ENCODE measurements at regions not wholly inside any gene's neighbourhood (a gene's known extent, or its start where the extent isn't known, plus 50 kb on each side); places are given as distances from the start of the nearest gene placed in this dataset.

DNA sequence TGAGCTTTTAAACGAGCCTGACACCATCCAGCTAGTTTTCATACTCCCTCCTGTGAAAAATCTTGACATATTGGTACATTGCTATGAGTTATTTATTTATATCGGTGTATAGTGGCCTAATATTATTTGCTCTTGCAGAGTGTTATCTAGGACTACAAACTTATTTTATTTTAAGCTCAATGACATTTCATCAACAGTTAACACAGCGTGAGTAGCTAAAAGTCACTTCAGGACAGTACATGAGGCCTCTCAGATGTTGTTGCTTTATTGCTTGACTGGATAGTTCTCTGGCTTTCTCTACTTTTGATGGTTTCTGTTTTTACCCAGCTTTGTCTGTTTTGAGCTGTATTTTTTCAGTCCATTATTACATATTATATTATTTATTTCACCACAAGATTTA, 172.9 kb upstream of the KLF7 start:
- no peak for TF ChIP-seq MXI1 (IDR thresholded peaks at IDR 0.05; ENCODE audit: low read depth, low read length)
- TF ChIP-seq SP1 (IDR thresholded peaks at IDR 0.05; ENCODE audit: low read depth, low read length) = no peak
- no peak for TF ChIP-seq E2F4 (IDR thresholded peaks at IDR 0.05; ENCODE audit: low read depth, low read length)
- no peak for TF ChIP-seq CUX1 (IDR thresholded peaks at IDR 0.05; ENCODE audit: insufficient replicate concordance, low read depth, low read length)
- TF ChIP-seq TCF3 (IDR thresholded peaks at IDR 0.05; ENCODE audit: borderline replicate concordance, insufficient read depth, low read depth, low read length) = no peak
- no peak for TF ChIP-seq EZH2 (IDR thresholded peaks at IDR 0.05; ENCODE audit: borderline replicate concordance, control insufficient read depth, low read depth, low read length)
- TF ChIP-seq BHLHE40 (IDR thresholded peaks at IDR 0.05; ENCODE audit: borderline replicate concordance in 1 of 2, low read depth in 2 of 2, low read length in 1 of 2) = no peak
- no peak for TF ChIP-seq USF1 (IDR thresholded peaks at IDR 0.05; ENCODE audit: borderline replicate concordance, extremely low read length, insufficient read depth, low read depth, low read length)
- TF ChIP-seq CTCF (IDR thresholded peaks at IDR 0.05 in 2 of 3, conservative IDR thresholded peaks at IDR 0.05 in 1 of 3; ENCODE audit: control insufficient read depth in 2 of 3, extremely low read depth in 1 of 3, insufficient read depth in 1 of 3, low read depth in 3 of 3, low read length in 3 of 3) = no peak
- no peak for TF ChIP-seq POLR2AphosphoS5 (IDR thresholded peaks at IDR 0.05; ENCODE audit: low read length)
- no peak for TF ChIP-seq POLR2A (IDR thresholded peaks at IDR 0.05; ENCODE audit: low read depth, low read length)

Measured in GM12878 (cell line).